HepG2 (cell line): ENCODE measurements at regions not wholly inside any gene's neighbourhood (a gene's known extent, or its start where the extent isn't known, plus 50 kb on each side); places are given as distances from the start of the nearest gene placed in this dataset.

ENCODE experiments used
- CHCHD3 ChIP-seq: sonication (generic); formaldehyde crosslinking; IDR thresholded peaks from 2 replicates; pipeline ENCODE4 v1.8.0; 2022; ENCODE audit warnings: mild to moderate bottlenecking, missing genetic modification reagents, moderate library complexity
- FOXA1 ChIP-seq, 2 experiments: fragments of 450-650 bp in 1 of 2; sonication (generic) in 1 of 2; formaldehyde crosslinking in 1 of 2; IDR thresholded peaks; 2 replicates each; pipeline versions ENCODE4 v1.4.0 to v1.6.1; 2016 to 2020; ENCODE audit warnings: missing genetic modification reagents in 1 of 2
- FOXP1 ChIP-seq, 2 experiments: fragments of 450-650 bp in 1 of 2; IDR thresholded peaks; 2 replicates each; pipeline ENCODE4 v1.6.1; 2017 to 2018; ENCODE audit warnings: antibody characterized with exemption in 1 of 2
- GATA4 ChIP-seq: sonication (generic); IDR thresholded peaks from 2 replicates; pipeline ENCODE4 v1.6.1; 2016; ENCODE audit warnings: antibody characterized with exemption, low read depth, borderline replicate concordance
- GFI1 ChIP-seq: sonication (generic); formaldehyde crosslinking; IDR thresholded peaks from 2 replicates; pipeline ENCODE4 v1.5.0; 2020; ENCODE audit warnings: missing genetic modification reagents, mild to moderate bottlenecking, borderline replicate concordance
- HOXA3 ChIP-seq: sonication (generic); formaldehyde crosslinking; IDR thresholded peaks from 2 replicates; pipeline ENCODE4 v1.5.0; 2020; ENCODE audit warnings: missing genetic modification reagents
- HOXA9 ChIP-seq: sonication (generic); formaldehyde crosslinking; IDR thresholded peaks from 2 replicates; pipeline ENCODE4 v1.8.1; 2022; ENCODE audit warnings: missing genetic modification reagents, mild to moderate bottlenecking, moderate library complexity, borderline replicate concordance
- JDP2 ChIP-seq: sonication (generic); formaldehyde crosslinking; IDR thresholded peaks from 2 replicates; pipeline ENCODE4 v1.8.1; 2022; ENCODE audit warnings: missing genetic modification reagents, borderline replicate concordance
- PPARG ChIP-seq: conservative IDR thresholded peaks from 2 replicates; pipeline ENCODE4 v1.6.1; 2016; ENCODE audit warnings: missing biosample characterization, missing genetic modification reagents
- RXRB ChIP-seq: IDR thresholded peaks from 2 replicates; pipeline ENCODE4 v1.6.1; 2016; ENCODE audit warnings: borderline replicate concordance, missing genetic modification reagents, missing compliant biosample characterization
- SP140L ChIP-seq: sonication (generic); formaldehyde crosslinking; IDR thresholded peaks from 2 replicates; pipeline ENCODE4 v1.4.0; 2020; ENCODE audit warnings: missing genetic modification reagents, borderline replicate concordance
- ZNF30 ChIP-seq: sonication (generic); formaldehyde crosslinking; IDR thresholded peaks from 2 replicates; pipeline ENCODE4 v1.5.0; 2020; ENCODE audit warnings: mild to moderate bottlenecking, missing genetic modification reagents
- ZNF33A ChIP-seq: sonication (generic); formaldehyde crosslinking; IDR thresholded peaks from 2 replicates; pipeline ENCODE4 v1.5.1; 2020; ENCODE audit warnings: missing genetic modification reagents, mild to moderate bottlenecking, moderate library complexity, borderline replicate concordance
- ZNF597 ChIP-seq: sonication (generic); formaldehyde crosslinking; IDR thresholded peaks from 2 replicates; pipeline ENCODE4 v1.5.0; 2020; ENCODE audit warnings: missing genetic modification reagents
- ZNF672 ChIP-seq: sonication (generic); formaldehyde crosslinking; IDR thresholded peaks from 2 replicates; pipeline ENCODE4 v1.8.1; 2022; ENCODE audit warnings: missing genetic modification reagents
- TF ChIP-seq, protein P1 (sequence below): sonication (generic); formaldehyde crosslinking; IDR thresholded peaks from 2 replicates; pipeline ENCODE4 v1.4.0; 2020; ENCODE audit warnings: missing genetic modification reagents, borderline replicate concordance
- TF ChIP-seq, protein P2 (sequence below): sonication (generic); formaldehyde crosslinking; IDR thresholded peaks from 2 replicates; pipeline ENCODE4 v1.8.0; 2022; ENCODE audit warnings: missing genetic modification reagents, mild to moderate bottlenecking, moderate library complexity, borderline replicate concordance
- TF ChIP-seq, protein P3 (sequence below): sonication (generic); formaldehyde crosslinking; IDR thresholded peaks from 2 replicates; pipeline ENCODE4 v1.8.0; 2022; ENCODE audit warnings: mild to moderate bottlenecking, missing genetic modification reagents
- TF ChIP-seq, protein P4 (sequence below): sonication (generic); formaldehyde crosslinking; IDR thresholded peaks from 2 replicates; pipeline ENCODE4 v1.8.1; 2022; ENCODE audit warnings: low read depth, mild to moderate bottlenecking, missing genetic modification reagents

DNA sequence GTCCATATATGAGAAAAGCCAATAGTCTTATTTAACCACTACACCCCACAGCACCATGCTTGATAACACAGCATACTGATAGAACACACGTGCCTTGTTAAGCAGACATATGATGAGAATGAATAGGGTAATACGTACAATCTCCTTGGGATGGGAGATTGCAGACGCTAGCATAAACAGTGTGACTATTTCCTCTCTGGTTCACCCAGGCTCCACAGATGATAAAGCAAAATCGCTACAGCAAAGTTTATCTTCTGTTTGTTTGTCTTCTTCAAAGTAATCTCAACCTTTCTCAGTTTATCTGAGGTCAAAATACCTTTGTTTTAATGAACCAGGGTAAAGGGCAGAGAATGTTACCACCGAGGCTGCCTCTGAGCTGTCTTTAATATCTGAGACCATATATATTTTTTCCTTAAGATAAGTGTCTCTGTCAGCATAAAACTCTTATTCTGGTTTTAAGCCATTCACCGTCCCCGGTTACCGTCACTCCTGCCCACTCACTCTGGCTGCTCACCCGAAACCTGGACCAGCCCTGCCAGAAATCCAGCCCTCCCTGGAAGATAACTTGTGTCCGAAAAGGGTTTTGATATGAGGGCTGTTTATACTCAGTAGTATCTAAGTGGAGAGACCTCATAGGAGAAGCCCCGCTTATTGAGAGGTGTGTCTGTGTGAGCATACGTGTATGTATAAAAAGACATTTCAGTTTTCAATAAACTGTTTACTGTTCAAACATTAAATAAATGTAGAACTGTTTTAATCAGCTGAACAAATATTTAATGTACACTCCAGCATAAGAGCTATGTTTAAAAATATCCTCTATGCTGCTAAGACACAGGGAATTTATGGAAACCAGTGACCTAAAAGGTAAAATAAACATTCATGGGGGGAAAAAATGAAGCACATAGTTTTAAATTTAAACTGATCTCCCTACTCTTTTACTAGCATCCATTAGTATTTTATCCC, 465.4 kb downstream of the RASEF start (continued):
- TF ChIP-seq, protein P1, sequence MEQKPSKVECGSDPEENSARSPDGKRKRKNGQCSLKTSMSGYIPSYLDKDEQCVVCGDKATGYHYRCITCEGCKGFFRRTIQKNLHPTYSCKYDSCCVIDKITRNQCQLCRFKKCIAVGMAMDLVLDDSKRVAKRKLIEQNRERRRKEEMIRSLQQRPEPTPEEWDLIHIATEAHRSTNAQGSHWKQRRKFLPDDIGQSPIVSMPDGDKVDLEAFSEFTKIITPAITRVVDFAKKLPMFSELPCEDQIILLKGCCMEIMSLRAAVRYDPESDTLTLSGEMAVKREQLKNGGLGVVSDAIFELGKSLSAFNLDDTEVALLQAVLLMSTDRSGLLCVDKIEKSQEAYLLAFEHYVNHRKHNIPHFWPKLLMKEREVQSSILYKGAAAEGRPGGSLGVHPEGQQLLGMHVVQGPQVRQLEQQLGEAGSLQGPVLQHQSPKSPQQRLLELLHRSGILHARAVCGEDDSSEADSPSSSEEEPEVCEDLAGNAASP (CRISPR knock-in tag): peak; percentile 97
- TF ChIP-seq, protein P2, sequence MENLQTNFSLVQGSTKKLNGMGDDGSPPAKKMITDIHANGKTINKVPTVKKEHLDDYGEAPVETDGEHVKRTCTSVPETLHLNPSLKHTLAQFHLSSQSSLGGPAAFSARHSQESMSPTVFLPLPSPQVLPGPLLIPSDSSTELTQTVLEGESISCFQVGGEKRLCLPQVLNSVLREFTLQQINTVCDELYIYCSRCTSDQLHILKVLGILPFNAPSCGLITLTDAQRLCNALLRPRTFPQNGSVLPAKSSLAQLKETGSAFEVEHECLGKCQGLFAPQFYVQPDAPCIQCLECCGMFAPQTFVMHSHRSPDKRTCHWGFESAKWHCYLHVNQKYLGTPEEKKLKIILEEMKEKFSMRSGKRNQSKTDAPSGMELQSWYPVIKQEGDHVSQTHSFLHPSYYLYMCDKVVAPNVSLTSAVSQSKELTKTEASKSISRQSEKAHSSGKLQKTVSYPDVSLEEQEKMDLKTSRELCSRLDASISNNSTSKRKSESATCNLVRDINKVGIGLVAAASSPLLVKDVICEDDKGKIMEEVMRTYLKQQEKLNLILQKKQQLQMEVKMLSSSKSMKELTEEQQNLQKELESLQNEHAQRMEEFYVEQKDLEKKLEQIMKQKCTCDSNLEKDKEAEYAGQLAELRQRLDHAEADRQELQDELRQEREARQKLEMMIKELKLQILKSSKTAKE: no peak
- TF ChIP-seq ZNF33A (CRISPR knock-in tag) (no peak), PPARG (CRISPR knock-in tag) (peak; percentile 99), ZNF30 (CRISPR knock-in tag) (no peak), GATA4 (peak; percentile 74; the same call in 1 of the 2 replicates), CHCHD3 (no peak), GFI1 (CRISPR knock-in tag) (peak; percentile 47; the same call in 1 of the 2 replicates), JDP2 (CRISPR knock-in tag) (no peak), HOXA9 (CRISPR knock-in tag) (no peak), FOXP1 (IDR thresholded peaks at IDR 0.05) (no peak), FOXP1 (CRISPR knock-in tag; IDR thresholded peaks at IDR 0.05) (peak; percentile 77), ZNF672 (CRISPR knock-in tag) (no peak), RXRB (CRISPR knock-in tag) (peak; percentile 97), ZNF597 (CRISPR knock-in tag) (no peak), SP140L (CRISPR knock-in tag) (no peak), FOXA1 (IDR thresholded peaks at IDR 0.05) (no peak), FOXA1 (CRISPR knock-in tag; IDR thresholded peaks at IDR 0.05) (peak; percentile 19; the same call in 1 of the 2 replicates), HOXA3 (CRISPR knock-in tag) (0 out of 2 replicates have a peak, but pooled peaks have one; percentile 24)
- TF ChIP-seq, protein P3, sequence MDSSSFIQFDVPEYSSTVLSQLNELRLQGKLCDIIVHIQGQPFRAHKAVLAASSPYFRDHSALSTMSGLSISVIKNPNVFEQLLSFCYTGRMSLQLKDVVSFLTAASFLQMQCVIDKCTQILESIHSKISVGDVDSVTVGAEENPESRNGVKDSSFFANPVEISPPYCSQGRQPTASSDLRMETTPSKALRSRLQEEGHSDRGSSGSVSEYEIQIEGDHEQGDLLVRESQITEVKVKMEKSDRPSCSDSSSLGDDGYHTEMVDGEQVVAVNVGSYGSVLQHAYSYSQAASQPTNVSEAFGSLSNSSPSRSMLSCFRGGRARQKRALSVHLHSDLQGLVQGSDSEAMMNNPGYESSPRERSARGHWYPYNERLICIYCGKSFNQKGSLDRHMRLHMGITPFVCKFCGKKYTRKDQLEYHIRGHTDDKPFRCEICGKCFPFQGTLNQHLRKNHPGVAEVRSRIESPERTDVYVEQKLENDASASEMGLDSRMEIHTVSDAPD (CRISPR knock-in tag): no peak
- TF ChIP-seq, protein P4, sequence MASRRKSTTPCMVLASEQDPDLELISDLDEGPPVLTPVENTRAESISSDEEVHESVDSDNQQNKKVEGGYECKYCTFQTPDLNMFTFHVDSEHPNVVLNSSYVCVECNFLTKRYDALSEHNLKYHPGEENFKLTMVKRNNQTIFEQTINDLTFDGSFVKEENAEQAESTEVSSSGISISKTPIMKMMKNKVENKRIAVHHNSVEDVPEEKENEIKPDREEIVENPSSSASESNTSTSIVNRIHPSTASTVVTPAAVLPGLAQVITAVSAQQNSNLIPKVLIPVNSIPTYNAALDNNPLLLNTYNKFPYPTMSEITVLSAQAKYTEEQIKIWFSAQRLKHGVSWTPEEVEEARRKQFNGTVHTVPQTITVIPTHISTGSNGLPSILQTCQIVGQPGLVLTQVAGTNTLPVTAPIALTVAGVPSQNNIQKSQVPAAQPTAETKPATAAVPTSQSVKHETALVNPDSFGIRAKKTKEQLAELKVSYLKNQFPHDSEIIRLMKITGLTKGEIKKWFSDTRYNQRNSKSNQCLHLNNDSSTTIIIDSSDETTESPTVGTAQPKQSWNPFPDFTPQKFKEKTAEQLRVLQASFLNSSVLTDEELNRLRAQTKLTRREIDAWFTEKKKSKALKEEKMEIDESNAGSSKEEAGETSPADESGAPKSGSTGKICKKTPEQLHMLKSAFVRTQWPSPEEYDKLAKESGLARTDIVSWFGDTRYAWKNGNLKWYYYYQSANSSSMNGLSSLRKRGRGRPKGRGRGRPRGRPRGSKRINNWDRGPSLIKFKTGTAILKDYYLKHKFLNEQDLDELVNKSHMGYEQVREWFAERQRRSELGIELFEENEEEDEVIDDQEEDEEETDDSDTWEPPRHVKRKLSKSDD (CRISPR knock-in tag): no peak
